ENCODE measurements at regions not wholly inside any gene's neighbourhood (a gene's known extent, or its start where the extent isn't known, plus 50 kb on each side); places are given as distances from the start of the nearest gene placed in this dataset.
"Not testable (repeated sequence)": the region's sequence is repeated elsewhere in the genome, so short reads cannot be mapped to it uniquely, and the experiment has no call there.

DNA sequence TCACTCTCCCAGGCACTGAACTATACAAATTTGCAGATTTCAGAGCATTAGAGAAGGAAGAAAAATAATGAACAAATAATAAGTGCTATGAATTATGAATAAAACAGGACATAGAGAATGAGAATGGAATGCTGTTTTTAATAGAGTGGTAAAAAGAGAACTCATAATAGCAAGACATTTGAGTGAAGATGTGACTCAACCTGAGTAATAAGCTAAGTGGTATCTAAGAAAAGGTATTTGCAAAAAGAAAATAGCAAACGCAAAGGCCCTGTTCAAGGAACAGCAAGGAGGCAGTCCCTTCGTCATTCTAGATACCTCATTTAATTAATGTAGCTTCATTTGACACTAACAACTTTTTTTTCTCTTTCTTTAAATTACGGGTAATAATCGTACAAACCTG lies 1910.0 kb upstream of the TENM3 start:
- no peak overlapping the region for H3K27ac ChIP-seq (ENCODE audit: low read depth, low read length)
- H3K4me1 ChIP-seq (ENCODE audit: control insufficient read depth, insufficient read depth, low read length) = no peaks in the 10 kb centered on the region
- H3K36me3 ChIP-seq (ENCODE audit: control insufficient read depth, insufficient read depth, low read length) = no peaks in the 10 kb centered on the region
- no peak overlapping the region for H3K4me3 ChIP-seq (ENCODE audit: low read depth, low read length)
- no peaks in the 10 kb centered on the region for H3K9me3 ChIP-seq (ENCODE audit: control insufficient read depth, insufficient read depth, low read length)
- H3K9ac ChIP-seq (ENCODE audit: low read depth, low read length) = no peak overlapping the region
- H3K27me3 ChIP-seq (ENCODE audit: control insufficient read depth, insufficient read depth, low read length) = no peaks in the 10 kb centered on the region

- no peak overlapping the region for H3K9ac ChIP-seq (ENCODE audit: low read depth, low read length)
- no peaks in the 10 kb centered on the region for H3K9me3 ChIP-seq (ENCODE audit: control insufficient read depth, insufficient read depth, low read length)
- no peaks in the 10 kb centered on the region for H3K36me3 ChIP-seq (ENCODE audit: control insufficient read depth, insufficient read depth, low read length)
- no peak overlapping the region for H3K4me3 ChIP-seq (ENCODE audit: low read depth, low read length)
- H3K27me3 ChIP-seq (ENCODE audit: control insufficient read depth, insufficient read depth, low read length) = no peaks in the 10 kb centered on the region
- H3K4me1 ChIP-seq (ENCODE audit: control insufficient read depth, insufficient read depth, low read length) = no peaks in the 10 kb centered on the region
- no peak overlapping the region for H3K27ac ChIP-seq (ENCODE audit: low read depth, low read length)
Measured at GRCh38 chr4:180335566-180335965, 1907.6 kb upstream of the TENM3 start.

GRCh38 chr4:180336494-180337090 lies 1906.6 kb upstream of the TENM3 start:
- Histone ChIP-seq H3K36me3 (ENCODE audit: control insufficient read depth, insufficient read depth, low read length) (no peaks in the 10 kb centered on the region), H3K9ac (ENCODE audit: low read depth, low read length) (no peak overlapping the region), H3K4me3 (ENCODE audit: low read depth, low read length) (no peak overlapping the region), H3K27ac (ENCODE audit: low read depth, low read length) (no peak overlapping the region), H3K9me3 (ENCODE audit: control insufficient read depth, insufficient read depth, low read length) (no peaks in the 10 kb centered on the region), H3K4me1 (ENCODE audit: control insufficient read depth, insufficient read depth, low read length) (no peaks in the 10 kb centered on the region), H3K27me3 (ENCODE audit: control insufficient read depth, insufficient read depth, low read length) (no peaks in the 10 kb centered on the region)

GRCh38 chr4:180341926-180342325 lies 1901.3 kb upstream of the TENM3 start:
- Histone ChIP-seq H3K27ac (ENCODE audit: low read depth, low read length) (no peak overlapping the region), H3K9me3 (ENCODE audit: control insufficient read depth, insufficient read depth, low read length) (no peaks in the 10 kb centered on the region), H3K9ac (ENCODE audit: low read depth, low read length) (no peak overlapping the region), H3K27me3 (ENCODE audit: control insufficient read depth, insufficient read depth, low read length) (no peaks in the 10 kb centered on the region), H3K4me3 (ENCODE audit: low read depth, low read length) (no peak overlapping the region), H3K36me3 (ENCODE audit: control insufficient read depth, insufficient read depth, low read length) (no peaks in the 10 kb centered on the region), H3K4me1 (ENCODE audit: control insufficient read depth, insufficient read depth, low read length) (no peaks in the 10 kb centered on the region)

- Histone ChIP-seq H3K4me1 (ENCODE audit: control insufficient read depth, insufficient read depth, low read length) (no peaks in the 10 kb centered on the region), H3K27ac (ENCODE audit: low read depth, low read length) (no peak overlapping the region), H3K27me3 (ENCODE audit: control insufficient read depth, insufficient read depth, low read length) (no peaks in the 10 kb centered on the region), H3K9ac (ENCODE audit: low read depth, low read length) (no peak overlapping the region), H3K36me3 (ENCODE audit: control insufficient read depth, insufficient read depth, low read length) (no peaks in the 10 kb centered on the region), H3K4me3 (ENCODE audit: low read depth, low read length) (no peak overlapping the region), H3K9me3 (ENCODE audit: control insufficient read depth, insufficient read depth, low read length) (no peaks in the 10 kb centered on the region)
Measured at GRCh38 chr4:180350901-180351300, 1892.3 kb upstream of the TENM3 start.

DNA sequence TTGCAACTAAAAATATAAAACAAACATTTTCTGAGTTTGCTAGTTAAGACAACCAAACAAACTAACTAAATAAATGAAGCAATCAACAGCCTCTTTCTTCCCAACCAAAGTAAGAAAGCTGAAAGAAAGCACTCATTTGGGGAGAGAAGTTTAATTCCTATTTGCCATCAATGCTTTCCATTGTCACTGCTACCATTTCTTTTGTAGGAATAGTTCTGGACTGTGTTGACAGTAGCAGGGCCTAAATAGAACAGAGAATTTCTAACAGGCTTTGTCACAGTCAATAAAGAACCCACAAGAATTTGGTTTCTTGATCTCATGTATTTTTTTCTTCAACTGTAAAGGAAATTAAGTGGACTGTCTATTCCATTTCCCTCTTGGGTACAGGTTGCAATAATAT lies 1886.4 kb upstream of the TENM3 start:
- Histone ChIP-seq H3K4me3 (ENCODE audit: low read depth, low read length) (no peak overlapping the region), H3K4me1 (ENCODE audit: control insufficient read depth, insufficient read depth, low read length) (no peaks in the 10 kb centered on the region), H3K9me3 (ENCODE audit: control insufficient read depth, insufficient read depth, low read length) (peaks cover 2% of the 10 kb centered on the region; the same call in 1 of the 2 replicates), H3K36me3 (ENCODE audit: control insufficient read depth, insufficient read depth, low read length) (no peaks in the 10 kb centered on the region), H3K27me3 (ENCODE audit: control insufficient read depth, insufficient read depth, low read length) (no peaks in the 10 kb centered on the region), H3K27ac (ENCODE audit: low read depth, low read length) (no peak overlapping the region), H3K9ac (ENCODE audit: low read depth, low read length) (no peak overlapping the region)

DNA sequence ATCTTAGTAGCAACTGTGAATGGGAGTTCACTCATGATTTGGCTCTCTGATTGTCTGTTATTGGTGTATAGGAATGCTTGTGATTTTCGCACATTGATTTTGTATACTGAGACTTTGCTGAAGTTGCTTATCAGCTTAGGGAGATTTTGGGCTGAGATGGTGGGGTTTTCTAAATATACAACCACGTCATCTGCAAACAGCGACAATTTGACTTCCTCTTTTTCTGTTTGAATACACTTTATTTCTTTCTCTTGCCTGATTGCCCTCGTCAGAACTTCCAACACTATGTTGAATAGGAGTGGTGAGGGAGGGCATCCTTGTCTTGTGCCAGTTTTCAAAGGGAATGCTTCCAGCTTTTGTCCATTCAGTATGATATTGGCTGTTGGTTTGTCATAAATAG lies 1883.1 kb upstream of the TENM3 start:
- not testable (repeated sequence) for H3K4me1 ChIP-seq (ENCODE audit: control insufficient read depth, insufficient read depth, low read length); H3K9ac ChIP-seq (ENCODE audit: low read depth, low read length); H3K27ac ChIP-seq (ENCODE audit: low read depth, low read length); H3K27me3 ChIP-seq (ENCODE audit: control insufficient read depth, insufficient read depth, low read length); H3K4me3 ChIP-seq (ENCODE audit: low read depth, low read length); H3K36me3 ChIP-seq (ENCODE audit: control insufficient read depth, insufficient read depth, low read length); H3K9me3 ChIP-seq (ENCODE audit: control insufficient read depth, insufficient read depth, low read length)

GRCh38 chr4:180363815-180364214 lies 1879.4 kb upstream of the TENM3 start:
- H3K4me3 ChIP-seq (ENCODE audit: low read depth, low read length) = no peak overlapping the region
- H3K9me3 ChIP-seq (ENCODE audit: control insufficient read depth, insufficient read depth, low read length) = no peaks in the 10 kb centered on the region
- H3K27ac ChIP-seq (ENCODE audit: low read depth, low read length) = no peak overlapping the region
- H3K4me1 ChIP-seq (ENCODE audit: control insufficient read depth, insufficient read depth, low read length) = no peaks in the 10 kb centered on the region
- no peaks in the 10 kb centered on the region for H3K36me3 ChIP-seq (ENCODE audit: control insufficient read depth, insufficient read depth, low read length)
- H3K9ac ChIP-seq (ENCODE audit: low read depth, low read length) = no peak overlapping the region
- no peaks in the 10 kb centered on the region for H3K27me3 ChIP-seq (ENCODE audit: control insufficient read depth, insufficient read depth, low read length)

- H3K36me3 ChIP-seq (ENCODE audit: control insufficient read depth, insufficient read depth, low read length) = no peaks in the 10 kb centered on the region
- H3K4me1 ChIP-seq (ENCODE audit: control insufficient read depth, insufficient read depth, low read length) = no peaks in the 10 kb centered on the region
- no peaks in the 10 kb centered on the region for H3K27me3 ChIP-seq (ENCODE audit: control insufficient read depth, insufficient read depth, low read length)
- no peak overlapping the region for H3K4me3 ChIP-seq (ENCODE audit: low read depth, low read length)
- no peak overlapping the region for H3K27ac ChIP-seq (ENCODE audit: low read depth, low read length)
- no peak overlapping the region for H3K9ac ChIP-seq (ENCODE audit: low read depth, low read length)
- no peaks in the 10 kb centered on the region for H3K9me3 ChIP-seq (ENCODE audit: control insufficient read depth, insufficient read depth, low read length)
Measured at GRCh38 chr4:180372691-180373090, 1870.5 kb upstream of the TENM3 start.

DNA sequence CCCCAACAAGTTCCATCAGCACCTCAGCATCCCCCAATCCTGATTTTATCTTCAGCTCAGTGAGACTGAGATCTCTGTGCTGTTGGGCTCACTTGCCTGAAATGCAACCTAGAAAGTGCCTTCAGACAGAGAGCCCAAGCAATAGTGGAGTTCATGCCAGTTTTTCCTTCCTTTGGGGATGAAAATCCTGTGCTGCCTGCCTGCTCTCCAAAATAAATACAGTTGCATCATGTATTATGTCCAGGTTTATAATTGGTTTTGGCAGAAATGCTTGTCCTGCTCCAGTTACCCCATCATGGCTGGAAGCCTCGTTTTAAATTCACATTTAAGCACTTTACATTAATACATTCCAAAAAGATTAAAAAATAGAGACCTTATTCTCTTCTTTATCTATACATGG lies 1865.5 kb upstream of the TENM3 start:
- no peak overlapping the region for H3K4me3 ChIP-seq (ENCODE audit: low read depth, low read length)
- no peaks in the 10 kb centered on the region for H3K36me3 ChIP-seq (ENCODE audit: control insufficient read depth, insufficient read depth, low read length)
- no peak overlapping the region for H3K9ac ChIP-seq (ENCODE audit: low read depth, low read length)
- H3K9me3 ChIP-seq (ENCODE audit: control insufficient read depth, insufficient read depth, low read length) = no peaks in the 10 kb centered on the region
- no peaks in the 10 kb centered on the region for H3K27me3 ChIP-seq (ENCODE audit: control insufficient read depth, insufficient read depth, low read length)
- no peak overlapping the region for H3K27ac ChIP-seq (ENCODE audit: low read depth, low read length)
- no peaks in the 10 kb centered on the region for H3K4me1 ChIP-seq (ENCODE audit: control insufficient read depth, insufficient read depth, low read length)

GRCh38 chr4:180380733-180381132 lies 1862.5 kb upstream of the TENM3 start:
- Histone ChIP-seq H3K9me3 (ENCODE audit: control insufficient read depth, insufficient read depth, low read length) (no peaks in the 10 kb centered on the region), H3K36me3 (ENCODE audit: control insufficient read depth, insufficient read depth, low read length) (no peaks in the 10 kb centered on the region), H3K4me3 (ENCODE audit: low read depth, low read length) (no peak overlapping the region), H3K27me3 (ENCODE audit: control insufficient read depth, insufficient read depth, low read length) (no peaks in the 10 kb centered on the region), H3K27ac (ENCODE audit: low read depth, low read length) (no peak overlapping the region), H3K4me1 (ENCODE audit: control insufficient read depth, insufficient read depth, low read length) (no peaks in the 10 kb centered on the region), H3K9ac (ENCODE audit: low read depth, low read length) (no peak overlapping the region)

GRCh38 chr4:180391613-180392012 lies 1851.6 kb upstream of the TENM3 start:
- H3K9me3 ChIP-seq (ENCODE audit: control insufficient read depth, insufficient read depth, low read length) = no peaks in the 10 kb centered on the region
- H3K27ac ChIP-seq (ENCODE audit: low read depth, low read length) = no peak overlapping the region
- no peaks in the 10 kb centered on the region for H3K4me1 ChIP-seq (ENCODE audit: control insufficient read depth, insufficient read depth, low read length)
- no peaks in the 10 kb centered on the region for H3K27me3 ChIP-seq (ENCODE audit: control insufficient read depth, insufficient read depth, low read length)
- no peaks in the 10 kb centered on the region for H3K36me3 ChIP-seq (ENCODE audit: control insufficient read depth, insufficient read depth, low read length)
- H3K4me3 ChIP-seq (ENCODE audit: low read depth, low read length) = no peak overlapping the region
- H3K9ac ChIP-seq (ENCODE audit: low read depth, low read length) = no peak overlapping the region
